HepG2 (cell line): ENCODE measurements at regions not wholly inside any gene's neighbourhood (a gene's known extent, or its start where the extent isn't known, plus 50 kb on each side); places are given as distances from the start of the nearest gene placed in this dataset.

Experiments
- BRCA1 ChIP-seq: sonication (generic); formaldehyde crosslinking; IDR thresholded peaks from 2 replicates; pipeline ENCODE4 v1.4.0; 2020; ENCODE audit warnings: missing genetic modification reagents
- CAMTA2 ChIP-seq: sonication (generic); formaldehyde crosslinking; IDR thresholded peaks from 2 replicates; pipeline ENCODE4 v1.4.0; 2020; ENCODE audit warnings: mild to moderate bottlenecking, missing genetic modification reagents, borderline replicate concordance
- DPF2 ChIP-seq: sonication (generic); formaldehyde crosslinking; IDR thresholded peaks from 2 replicates; pipeline ENCODE4 v1.4.0; 2020; ENCODE audit warnings: mild to moderate bottlenecking, low read depth, missing genetic modification reagents, borderline replicate concordance
- ERF ChIP-seq: IDR thresholded peaks from 2 replicates; pipeline ENCODE4 v1.6.1; 2018; ENCODE audit warnings: missing biosample characterization, missing genetic modification reagents
- NRL ChIP-seq: sonication (generic); formaldehyde crosslinking; IDR thresholded peaks from 2 replicates; pipeline ENCODE4 v1.5.0; 2020; ENCODE audit warnings: missing genetic modification reagents, mild to moderate bottlenecking, moderate library complexity, borderline replicate concordance
- RFXANK ChIP-seq: IDR thresholded peaks from 2 replicates; pipeline ENCODE4 v1.6.1; 2016
- SETDB1 ChIP-seq: sonication (generic); formaldehyde crosslinking; IDR thresholded peaks from 2 replicates; pipeline ENCODE4 v1.5.1; 2020; ENCODE audit warnings: missing genetic modification reagents, mild to moderate bottlenecking, borderline replicate concordance
- SMAD3 ChIP-seq: sonication (generic); formaldehyde crosslinking; IDR thresholded peaks from 2 replicates; pipeline ENCODE4 v1.4.0; 2020; ENCODE audit warnings: missing genetic modification reagents
- ZNF230 ChIP-seq: sonication (generic); formaldehyde crosslinking; IDR thresholded peaks from 2 replicates; pipeline ENCODE4 v1.4.0; 2020; ENCODE audit warnings: mild to moderate bottlenecking, missing genetic modification reagents
- ZNF331 ChIP-seq: sonication (generic); formaldehyde crosslinking; IDR thresholded peaks from 2 replicates; pipeline ENCODE4 v1.4.0; 2020; ENCODE audit warnings: missing genetic modification reagents
- TF ChIP-seq, protein P1 (sequence below): sonication (generic); formaldehyde crosslinking; IDR thresholded peaks from 2 replicates; pipeline ENCODE4 v1.8.0; 2022; ENCODE audit warnings: mild to moderate bottlenecking, missing genetic modification reagents; ENCODE audit not compliant: insufficient replicate concordance
- TF ChIP-seq, protein P2 (sequence below), 2 experiments: sonication (generic) in 1 of 2; formaldehyde crosslinking in 1 of 2; IDR thresholded peaks; 2 replicates each; pipeline versions ENCODE4 v1.4.0 to v1.6.1; 2016 to 2020; ENCODE audit warnings: borderline replicate concordance in 1 of 2, low read depth in 1 of 2, mild to moderate bottlenecking in 1 of 2, missing genetic modification reagents in 1 of 2
- TF ChIP-seq, protein P3 (sequence below): sonication (generic); formaldehyde crosslinking; IDR thresholded peaks from 2 replicates; pipeline ENCODE4 v1.4.0; 2020; ENCODE audit warnings: missing genetic modification reagents, borderline replicate concordance
- TF ChIP-seq, protein P4 (sequence below): sonication (generic); formaldehyde crosslinking; IDR thresholded peaks from 2 replicates; pipeline ENCODE4 v1.4.0; 2020; ENCODE audit warnings: missing genetic modification reagents
- TF ChIP-seq, protein P5 (sequence below): sonication (generic); formaldehyde crosslinking; IDR thresholded peaks from 2 replicates; pipeline ENCODE4 v1.4.0; 2020; ENCODE audit warnings: missing genetic modification reagents

DNA sequence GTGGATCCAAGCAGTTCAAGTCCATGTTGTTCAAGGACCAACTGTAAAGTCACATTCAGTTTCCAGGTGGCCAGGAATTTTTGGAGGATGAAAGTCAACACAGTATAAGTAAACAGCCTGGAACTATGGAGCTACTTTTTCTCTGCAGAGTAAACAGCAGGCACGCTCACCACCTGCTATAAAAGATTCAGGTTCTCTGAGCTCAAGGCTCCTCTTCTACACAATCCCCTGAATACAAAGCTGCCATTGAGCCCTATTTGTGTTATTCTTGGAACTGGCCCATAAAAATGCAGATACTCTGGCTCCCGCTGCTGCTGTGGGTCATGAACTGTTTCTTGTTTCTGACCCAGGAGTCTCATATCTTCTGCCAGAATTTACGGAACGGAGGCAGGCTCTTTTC is 56.9 kb upstream of the PRR5 start (continued):
- TF ChIP-seq, protein P1, sequence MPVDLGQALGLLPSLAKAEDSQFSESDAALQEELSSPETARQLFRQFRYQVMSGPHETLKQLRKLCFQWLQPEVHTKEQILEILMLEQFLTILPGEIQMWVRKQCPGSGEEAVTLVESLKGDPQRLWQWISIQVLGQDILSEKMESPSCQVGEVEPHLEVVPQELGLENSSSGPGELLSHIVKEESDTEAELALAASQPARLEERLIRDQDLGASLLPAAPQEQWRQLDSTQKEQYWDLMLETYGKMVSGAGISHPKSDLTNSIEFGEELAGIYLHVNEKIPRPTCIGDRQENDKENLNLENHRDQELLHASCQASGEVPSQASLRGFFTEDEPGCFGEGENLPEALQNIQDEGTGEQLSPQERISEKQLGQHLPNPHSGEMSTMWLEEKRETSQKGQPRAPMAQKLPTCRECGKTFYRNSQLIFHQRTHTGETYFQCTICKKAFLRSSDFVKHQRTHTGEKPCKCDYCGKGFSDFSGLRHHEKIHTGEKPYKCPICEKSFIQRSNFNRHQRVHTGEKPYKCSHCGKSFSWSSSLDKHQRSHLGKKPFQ (CRISPR knock-in tag), result no peak
- TF ChIP-seq RFXANK (CRISPR knock-in tag) (no peak), ZNF331 (peak; percentile 48; the same call in 1 of the 2 replicates), SMAD3 (no peak), ERF (CRISPR knock-in tag) (no peak), BRCA1 (CRISPR knock-in tag) (no peak), ZNF230 (CRISPR knock-in tag) (no peak), CAMTA2 (CRISPR knock-in tag) (no peak), SETDB1 (CRISPR knock-in tag) (peak; percentile 83; the same call in 1 of the 2 replicates), DPF2 (CRISPR knock-in tag) (no peak), NRL (CRISPR knock-in tag) (no peak)
- TF ChIP-seq, protein P2, sequence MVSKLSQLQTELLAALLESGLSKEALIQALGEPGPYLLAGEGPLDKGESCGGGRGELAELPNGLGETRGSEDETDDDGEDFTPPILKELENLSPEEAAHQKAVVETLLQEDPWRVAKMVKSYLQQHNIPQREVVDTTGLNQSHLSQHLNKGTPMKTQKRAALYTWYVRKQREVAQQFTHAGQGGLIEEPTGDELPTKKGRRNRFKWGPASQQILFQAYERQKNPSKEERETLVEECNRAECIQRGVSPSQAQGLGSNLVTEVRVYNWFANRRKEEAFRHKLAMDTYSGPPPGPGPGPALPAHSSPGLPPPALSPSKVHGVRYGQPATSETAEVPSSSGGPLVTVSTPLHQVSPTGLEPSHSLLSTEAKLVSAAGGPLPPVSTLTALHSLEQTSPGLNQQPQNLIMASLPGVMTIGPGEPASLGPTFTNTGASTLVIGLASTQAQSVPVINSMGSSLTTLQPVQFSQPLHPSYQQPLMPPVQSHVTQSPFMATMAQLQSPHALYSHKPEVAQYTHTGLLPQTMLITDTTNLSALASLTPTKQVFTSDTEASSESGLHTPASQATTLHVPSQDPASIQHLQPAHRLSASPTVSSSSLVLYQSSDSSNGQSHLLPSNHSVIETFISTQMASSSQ (IDR thresholded peaks at IDR 0.05; ENCODE audit: low read depth), result no peak
- TF ChIP-seq, protein P2 (CRISPR knock-in tag; IDR thresholded peaks at IDR 0.05; ENCODE audit: borderline replicate concordance), result peak; percentile 26; the same call in 1 of the 2 replicates
- TF ChIP-seq, protein P3, sequence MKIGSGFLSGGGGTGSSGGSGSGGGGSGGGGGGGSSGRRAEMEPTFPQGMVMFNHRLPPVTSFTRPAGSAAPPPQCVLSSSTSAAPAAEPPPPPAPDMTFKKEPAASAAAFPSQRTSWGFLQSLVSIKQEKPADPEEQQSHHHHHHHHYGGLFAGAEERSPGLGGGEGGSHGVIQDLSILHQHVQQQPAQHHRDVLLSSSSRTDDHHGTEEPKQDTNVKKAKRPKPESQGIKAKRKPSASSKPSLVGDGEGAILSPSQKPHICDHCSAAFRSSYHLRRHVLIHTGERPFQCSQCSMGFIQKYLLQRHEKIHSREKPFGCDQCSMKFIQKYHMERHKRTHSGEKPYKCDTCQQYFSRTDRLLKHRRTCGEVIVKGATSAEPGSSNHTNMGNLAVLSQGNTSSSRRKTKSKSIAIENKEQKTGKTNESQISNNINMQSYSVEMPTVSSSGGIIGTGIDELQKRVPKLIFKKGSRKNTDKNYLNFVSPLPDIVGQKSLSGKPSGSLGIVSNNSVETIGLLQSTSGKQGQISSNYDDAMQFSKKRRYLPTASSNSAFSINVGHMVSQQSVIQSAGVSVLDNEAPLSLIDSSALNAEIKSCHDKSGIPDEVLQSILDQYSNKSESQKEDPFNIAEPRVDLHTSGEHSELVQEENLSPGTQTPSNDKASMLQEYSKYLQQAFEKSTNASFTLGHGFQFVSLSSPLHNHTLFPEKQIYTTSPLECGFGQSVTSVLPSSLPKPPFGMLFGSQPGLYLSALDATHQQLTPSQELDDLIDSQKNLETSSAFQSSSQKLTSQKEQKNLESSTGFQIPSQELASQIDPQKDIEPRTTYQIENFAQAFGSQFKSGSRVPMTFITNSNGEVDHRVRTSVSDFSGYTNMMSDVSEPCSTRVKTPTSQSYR (CRISPR knock-in tag), result 0 out of 2 replicates have a peak, but pooled peaks have one; percentile 30
- TF ChIP-seq, protein P4, sequence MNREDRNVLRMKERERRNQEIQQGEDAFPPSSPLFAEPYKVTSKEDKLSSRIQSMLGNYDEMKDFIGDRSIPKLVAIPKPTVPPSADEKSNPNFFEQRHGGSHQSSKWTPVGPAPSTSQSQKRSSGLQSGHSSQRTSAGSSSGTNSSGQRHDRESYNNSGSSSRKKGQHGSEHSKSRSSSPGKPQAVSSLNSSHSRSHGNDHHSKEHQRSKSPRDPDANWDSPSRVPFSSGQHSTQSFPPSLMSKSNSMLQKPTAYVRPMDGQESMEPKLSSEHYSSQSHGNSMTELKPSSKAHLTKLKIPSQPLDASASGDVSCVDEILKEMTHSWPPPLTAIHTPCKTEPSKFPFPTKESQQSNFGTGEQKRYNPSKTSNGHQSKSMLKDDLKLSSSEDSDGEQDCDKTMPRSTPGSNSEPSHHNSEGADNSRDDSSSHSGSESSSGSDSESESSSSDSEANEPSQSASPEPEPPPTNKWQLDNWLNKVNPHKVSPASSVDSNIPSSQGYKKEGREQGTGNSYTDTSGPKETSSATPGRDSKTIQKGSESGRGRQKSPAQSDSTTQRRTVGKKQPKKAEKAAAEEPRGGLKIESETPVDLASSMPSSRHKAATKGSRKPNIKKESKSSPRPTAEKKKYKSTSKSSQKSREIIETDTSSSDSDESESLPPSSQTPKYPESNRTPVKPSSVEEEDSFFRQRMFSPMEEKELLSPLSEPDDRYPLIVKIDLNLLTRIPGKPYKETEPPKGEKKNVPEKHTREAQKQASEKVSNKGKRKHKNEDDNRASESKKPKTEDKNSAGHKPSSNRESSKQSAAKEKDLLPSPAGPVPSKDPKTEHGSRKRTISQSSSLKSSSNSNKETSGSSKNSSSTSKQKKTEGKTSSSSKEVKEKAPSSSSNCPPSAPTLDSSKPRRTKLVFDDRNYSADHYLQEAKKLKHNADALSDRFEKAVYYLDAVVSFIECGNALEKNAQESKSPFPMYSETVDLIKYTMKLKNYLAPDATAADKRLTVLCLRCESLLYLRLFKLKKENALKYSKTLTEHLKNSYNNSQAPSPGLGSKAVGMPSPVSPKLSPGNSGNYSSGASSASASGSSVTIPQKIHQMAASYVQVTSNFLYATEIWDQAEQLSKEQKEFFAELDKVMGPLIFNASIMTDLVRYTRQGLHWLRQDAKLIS (CRISPR knock-in tag), result no peak
- TF ChIP-seq, protein P5, sequence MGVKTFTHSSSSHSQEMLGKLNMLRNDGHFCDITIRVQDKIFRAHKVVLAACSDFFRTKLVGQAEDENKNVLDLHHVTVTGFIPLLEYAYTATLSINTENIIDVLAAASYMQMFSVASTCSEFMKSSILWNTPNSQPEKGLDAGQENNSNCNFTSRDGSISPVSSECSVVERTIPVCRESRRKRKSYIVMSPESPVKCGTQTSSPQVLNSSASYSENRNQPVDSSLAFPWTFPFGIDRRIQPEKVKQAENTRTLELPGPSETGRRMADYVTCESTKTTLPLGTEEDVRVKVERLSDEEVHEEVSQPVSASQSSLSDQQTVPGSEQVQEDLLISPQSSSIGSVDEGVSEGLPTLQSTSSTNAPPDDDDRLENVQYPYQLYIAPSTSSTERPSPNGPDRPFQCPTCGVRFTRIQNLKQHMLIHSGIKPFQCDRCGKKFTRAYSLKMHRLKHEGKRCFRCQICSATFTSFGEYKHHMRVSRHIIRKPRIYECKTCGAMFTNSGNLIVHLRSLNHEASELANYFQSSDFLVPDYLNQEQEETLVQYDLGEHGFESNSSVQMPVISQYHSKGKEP (CRISPR knock-in tag), result no peak
